Activated CD4-positive, alpha-beta memory T cell treated with anti-CD3 and anti-CD28 coated beads, Interleukin-2, amount 10 ng/mL, durations not matched to agents 7 days and 5 days (primary cell): ENCODE measurements at regions not wholly inside any gene's neighbourhood (a gene's known extent, or its start where the extent isn't known, plus 50 kb on each side); places are given as distances from the start of the nearest gene placed in this dataset.

ENCODE experiments used
- CTCF ChIA-PET: fragments of 350-600 bp; sonication (Branson Sonifier 250); formaldehyde crosslinking; loops from one replicate; lab custom pipeline; 2021; ENCODE audit warnings: antibody characterized with exemption, inconsistent platforms; lab: Charles Lee
- POLR2A ChIA-PET: fragments of 350-600 bp; sonication (Branson Sonifier 250); formaldehyde crosslinking; loops from one replicate; lab custom pipeline; 2021; ENCODE audit warnings: antibody characterized with exemption; lab: Charles Lee
- DNase-seq: peaks from one replicate; pipeline ENCODE4 v3.0.0-alpha.2; 2020
- H3K27ac Mint-ChIP-seq: one replicate; pipeline ENCODE4 v1.8.0; 2021; ENCODE audit warnings: mild to moderate bottlenecking, mixed read lengths
- H3K27me3 Mint-ChIP-seq: one replicate; pipeline ENCODE4 v1.8.0; 2021; ENCODE audit warnings: mixed read lengths
- H3K36me3 Mint-ChIP-seq: one replicate; pipeline ENCODE4 v1.8.0; 2021; ENCODE audit warnings: low read depth, mixed read lengths
- H3K4me1 Mint-ChIP-seq: one replicate; pipeline ENCODE4 v1.8.0; 2021; ENCODE audit warnings: mixed read lengths
- H3K4me3 Mint-ChIP-seq: one replicate; pipeline ENCODE4 v1.8.0; 2021; ENCODE audit warnings: mild to moderate bottlenecking, mixed read lengths
- H3K9me3 Mint-ChIP-seq: one replicate; pipeline ENCODE4 v1.8.0; 2021; ENCODE audit warnings: mixed read lengths

GRCh38 chr2:33900610-33901009, 301.5 kb upstream of the FAM98A start:
- no peak for DNase-seq
- Mint-ChIP-seq H3K36me3 (no peaks in the 10 kb centered on the region), H3K27me3 (no peaks in the 10 kb centered on the region), H3K27ac (no peak overlapping the region), H3K4me3 (no peak overlapping the region), H3K4me1 (no peaks in the 10 kb centered on the region), H3K9me3 (peaks cover 12% of the 10 kb centered on the region)
- CTCF ChIA-PET: no interaction called here
- POLR2A ChIA-PET: no interaction called here

- DNase-seq: no peak
- CTCF ChIA-PET: no interaction called here
Measured at GRCh38 chr2:33897741-33898140, 298.6 kb upstream of the FAM98A start.

GRCh38 chr2:33893824-33894223, 294.7 kb upstream of the FAM98A start:
- Mint-ChIP-seq H3K4me3 (no peak overlapping the region), H3K36me3 (no peaks in the 10 kb centered on the region), H3K27ac (no peak overlapping the region), H3K27me3 (no peaks in the 10 kb centered on the region), H3K4me1 (no peaks in the 10 kb centered on the region), H3K9me3 (peaks cover 3% of the 10 kb centered on the region)
- POLR2A ChIA-PET: no interaction called here
- CTCF ChIA-PET: no interaction called here
- DNase-seq: no peak

More at GRCh38 chr2:33897741-33898140, 298.6 kb upstream of the FAM98A start:
- Mint-ChIP-seq H3K4me1 (no peaks in the 10 kb centered on the region), H3K36me3 (no peaks in the 10 kb centered on the region), H3K27ac (no peak overlapping the region), H3K4me3 (no peak overlapping the region), H3K27me3 (no peaks in the 10 kb centered on the region), H3K9me3 (peaks cover 5% of the 10 kb centered on the region)
- POLR2A ChIA-PET: no interaction called here

- no peaks in the 10 kb centered on the region for H3K36me3 Mint-ChIP-seq
- no peak overlapping the region for H3K27ac Mint-ChIP-seq
- POLR2A ChIA-PET: no interaction called here
- CTCF ChIA-PET: no interaction called here
- no peak for DNase-seq
- H3K4me1 Mint-ChIP-seq: no peaks in the 10 kb centered on the region
- H3K27me3 Mint-ChIP-seq: no peaks in the 10 kb centered on the region
- H3K4me3 Mint-ChIP-seq: no peak overlapping the region
- peaks cover 3% of the 10 kb centered on the region for H3K9me3 Mint-ChIP-seq
Measured at GRCh38 chr2:33891616-33892015, 292.5 kb upstream of the FAM98A start.

- no peak for DNase-seq
- Mint-ChIP-seq H3K27me3 (no peaks in the 10 kb centered on the region), H3K27ac (no peak overlapping the region), H3K4me3 (no peak overlapping the region), H3K9me3 (peaks cover 3% of the 10 kb centered on the region), H3K36me3 (no peaks in the 10 kb centered on the region), H3K4me1 (no peaks in the 10 kb centered on the region)
- ChIA-PET POLR2A (no interaction called here), CTCF (no interaction called here)
Measured at GRCh38 chr2:33890686-33891085, 291.6 kb upstream of the FAM98A start.

GRCh38 chr2:33877348-33878016, 278.4 kb upstream of the FAM98A start:
- ChIA-PET CTCF (no interaction called here), POLR2A (no interaction called here)
- no peak overlapping the region for H3K4me3 Mint-ChIP-seq
- H3K9me3 Mint-ChIP-seq: peaks cover 11% of the 10 kb centered on the region
- H3K27ac Mint-ChIP-seq: no peak overlapping the region
- no peaks in the 10 kb centered on the region for H3K27me3 Mint-ChIP-seq
- H3K4me1 Mint-ChIP-seq: no peaks in the 10 kb centered on the region
- DNase-seq: no peak
- H3K36me3 Mint-ChIP-seq: no peaks in the 10 kb centered on the region

GRCh38 chr2:33873076-33873605, 274.0 kb upstream of the FAM98A start:
- Mint-ChIP-seq H3K27me3 (no peaks in the 10 kb centered on the region), H3K4me3 (no peak overlapping the region), H3K9me3 (peaks cover 21% of the 10 kb centered on the region), H3K27ac (no peak overlapping the region), H3K36me3 (no peaks in the 10 kb centered on the region), H3K4me1 (no peaks in the 10 kb centered on the region)
- DNase-seq: no peak
- CTCF ChIA-PET: no interaction called here
- POLR2A ChIA-PET: no interaction called here

- no peaks in the 10 kb centered on the region for H3K27me3 Mint-ChIP-seq
- no peak for DNase-seq
- POLR2A ChIA-PET: no interaction called here
- H3K27ac Mint-ChIP-seq: no peak overlapping the region
- H3K36me3 Mint-ChIP-seq: no peaks in the 10 kb centered on the region
- no peak overlapping the region for H3K4me3 Mint-ChIP-seq
- H3K9me3 Mint-ChIP-seq: peaks cover 7% of the 10 kb centered on the region
- H3K4me1 Mint-ChIP-seq: no peaks in the 10 kb centered on the region
- CTCF ChIA-PET: no interaction called here
Measured at GRCh38 chr2:33859811-33860461, 260.8 kb upstream of the FAM98A start.

GRCh38 chr2:33859176-33859575, 260.1 kb upstream of the FAM98A start:
- Mint-ChIP-seq H3K4me3 (no peak overlapping the region), H3K4me1 (no peaks in the 10 kb centered on the region), H3K27ac (no peak overlapping the region), H3K27me3 (no peaks in the 10 kb centered on the region), H3K36me3 (no peaks in the 10 kb centered on the region), H3K9me3 (peaks cover 7% of the 10 kb centered on the region)
- POLR2A ChIA-PET: no interaction called here
- CTCF ChIA-PET: no interaction called here
- no peak for DNase-seq

GRCh38 chr2:33848486-33848885, 249.4 kb upstream of the FAM98A start:
- POLR2A ChIA-PET: no interaction called here
- Mint-ChIP-seq H3K36me3 (no peaks in the 10 kb centered on the region), H3K4me3 (no peak overlapping the region), H3K9me3 (peaks cover 17% of the 10 kb centered on the region), H3K27me3 (no peaks in the 10 kb centered on the region), H3K27ac (no peak overlapping the region), H3K4me1 (no peaks in the 10 kb centered on the region)
- CTCF ChIA-PET: no interaction called here
- DNase-seq: no peak

- H3K36me3 Mint-ChIP-seq: no peaks in the 10 kb centered on the region
- CTCF ChIA-PET: no interaction called here
Measured at GRCh38 chr2:33839791-33840190, 240.7 kb upstream of the FAM98A start.

GRCh38 chr2:33836628-33837027, 237.5 kb upstream of the FAM98A start:
- no peaks in the 10 kb centered on the region for H3K9me3 Mint-ChIP-seq
- ChIA-PET CTCF (no interaction called here), POLR2A (no interaction called here)
- no peaks in the 10 kb centered on the region for H3K36me3 Mint-ChIP-seq
- H3K4me3 Mint-ChIP-seq: no peak overlapping the region
- no peaks in the 10 kb centered on the region for H3K27me3 Mint-ChIP-seq
- DNase-seq: no peak
- H3K4me1 Mint-ChIP-seq: no peaks in the 10 kb centered on the region
- no peak overlapping the region for H3K27ac Mint-ChIP-seq

More at GRCh38 chr2:33839791-33840190, 240.7 kb upstream of the FAM98A start:
- no peak overlapping the region for H3K4me3 Mint-ChIP-seq
- POLR2A ChIA-PET: no interaction called here
- no peak for DNase-seq
- no peaks in the 10 kb centered on the region for H3K27me3 Mint-ChIP-seq
- no peaks in the 10 kb centered on the region for H3K9me3 Mint-ChIP-seq
- H3K27ac Mint-ChIP-seq: no peak overlapping the region
- H3K4me1 Mint-ChIP-seq: no peaks in the 10 kb centered on the region

- H3K27me3 Mint-ChIP-seq: no peaks in the 10 kb centered on the region
- no peak overlapping the region for H3K4me3 Mint-ChIP-seq
- DNase-seq: no peak
- no peak overlapping the region for H3K27ac Mint-ChIP-seq
- no peaks in the 10 kb centered on the region for H3K9me3 Mint-ChIP-seq
- POLR2A ChIA-PET: no interaction called here
- CTCF ChIA-PET: no interaction called here
- H3K4me1 Mint-ChIP-seq: no peaks in the 10 kb centered on the region
- H3K36me3 Mint-ChIP-seq: no peaks in the 10 kb centered on the region
Measured at GRCh38 chr2:33835911-33836310, 236.8 kb upstream of the FAM98A start.

- ChIA-PET CTCF (no interaction called here), POLR2A (no interaction called here)
- H3K4me3 Mint-ChIP-seq: no peak overlapping the region
- no peaks in the 10 kb centered on the region for H3K27me3 Mint-ChIP-seq
- no peaks in the 10 kb centered on the region for H3K9me3 Mint-ChIP-seq
- H3K27ac Mint-ChIP-seq: no peak overlapping the region
- no peaks in the 10 kb centered on the region for H3K36me3 Mint-ChIP-seq
- DNase-seq: no peak
- H3K4me1 Mint-ChIP-seq: no peaks in the 10 kb centered on the region
Measured at GRCh38 chr2:33822964-33823363, 223.9 kb upstream of the FAM98A start.
